ENCODE measurements at regions not wholly inside any gene's neighbourhood (a gene's known extent, or its start where the extent isn't known, plus 50 kb on each side); places are given as distances from the start of the nearest gene placed in this dataset.

DNA sequence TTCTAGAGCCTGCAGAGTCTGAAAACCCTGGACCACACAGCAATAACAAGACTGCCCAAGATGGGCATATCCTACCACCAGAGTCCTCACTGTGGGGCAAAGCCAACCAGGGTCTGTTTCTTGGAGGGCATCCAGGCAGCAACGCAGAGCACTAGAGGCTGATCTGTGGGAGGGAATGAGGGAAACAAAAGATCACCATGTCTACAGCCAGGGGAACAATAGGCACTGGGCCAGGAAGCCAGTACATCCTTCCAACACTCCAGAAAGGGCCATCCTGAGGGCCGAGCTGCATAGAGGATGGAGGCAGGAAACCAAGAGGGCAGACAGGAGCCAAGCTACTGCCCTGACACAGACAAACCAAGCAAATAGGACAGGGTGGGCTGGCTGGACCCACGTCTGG lies 416.1 kb upstream of the IRX4 start:
- dilution Hi-C loops (cut with MboI; ENCODE audit: extremely low pct_ligation_motif_present, low sequenced_read_pairs): no loop called here
- no peaks in the 10 kb centered on the region for H3K79me2 ChIP-seq (ENCODE audit: control insufficient read depth, insufficient read depth, low read length)
- peaks cover 15% of the 10 kb centered on the region for H3K9me3 ChIP-seq (replicated peaks; ENCODE audit: control insufficient read depth, insufficient read depth, low read length)
- FAIRE-seq: no peak
- H2AFZ ChIP-seq (ENCODE audit: low read depth, low read length): no peak overlapping the region
- H3K4me1 ChIP-seq (ENCODE audit: control insufficient read depth, extremely low read depth, insufficient read depth, low read length): no peaks in the 10 kb centered on the region
- H3K4me3 ChIP-seq (replicated peaks in 1 of 3; ENCODE audit: insufficient read depth in 1 of 3, low read depth in 1 of 3, low read length in 3 of 3): no peak overlapping the region
- CTCF ChIA-PET: no interaction called here
- intact Hi-C loops (cut with micrococcal nuclease): no loop called here
- no peak overlapping the region for H3K9ac ChIP-seq (replicated peaks; ENCODE audit: extremely low read depth, insufficient read depth, low read length)
- DNase-seq (ENCODE audit: low read depth, low spot score): no peak
- no peaks in the 10 kb centered on the region for H4K20me1 ChIP-seq (replicated peaks; ENCODE audit: control insufficient read depth, extremely low read depth, insufficient read depth, low read length)
- POLR2A ChIA-PET: no interaction called here
- no peaks in the 10 kb centered on the region for H3K27me3 ChIP-seq (ENCODE audit: control insufficient read depth in 2 of 2, insufficient read depth in 2 of 2, low read length in 2 of 2)
- H3K27ac ChIP-seq (ENCODE audit: insufficient read depth, low read depth, low read length): no peak overlapping the region
- H3K4me2 ChIP-seq (ENCODE audit: insufficient read depth, low read length): no peak overlapping the region
- no peaks in the 10 kb centered on the region for H3K9me1 ChIP-seq (replicated peaks; ENCODE audit: control insufficient read depth, extremely low read depth, insufficient read depth, low read length)
- BruUV-seq (replicated peaks): no TSS peak
- no peaks in the 10 kb centered on the region for H3K36me3 ChIP-seq (ENCODE audit: control insufficient read depth in 2 of 2, extremely low read depth in 1 of 2, insufficient read depth in 2 of 2, low read length in 2 of 2)
- TF ChIP-seq, protein P1, sequence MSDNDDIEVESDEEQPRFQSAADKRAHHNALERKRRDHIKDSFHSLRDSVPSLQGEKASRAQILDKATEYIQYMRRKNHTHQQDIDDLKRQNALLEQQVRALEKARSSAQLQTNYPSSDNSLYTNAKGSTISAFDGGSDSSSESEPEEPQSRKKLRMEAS (IDR thresholded peaks at IDR 0.05; ENCODE audit: insufficient read depth, insufficient read length): no peak
- TF ChIP-seq MYC (IDR thresholded peaks at IDR 0.05; ENCODE audit: low read depth, low read length): no peak
- no peak for TF ChIP-seq EZH2 (IDR thresholded peaks at IDR 0.05; ENCODE audit: borderline replicate concordance, low read depth, low read length, severe bottlenecking)
- no peak for TF ChIP-seq POLR2A (IDR thresholded peaks at IDR 0.05; ENCODE audit: low read depth, low read length)
- no peak for TF ChIP-seq POLR2AphosphoS5 (IDR thresholded peaks at IDR 0.05; ENCODE audit: insufficient read depth, low read depth, low read length)
- TF ChIP-seq, protein P2, sequence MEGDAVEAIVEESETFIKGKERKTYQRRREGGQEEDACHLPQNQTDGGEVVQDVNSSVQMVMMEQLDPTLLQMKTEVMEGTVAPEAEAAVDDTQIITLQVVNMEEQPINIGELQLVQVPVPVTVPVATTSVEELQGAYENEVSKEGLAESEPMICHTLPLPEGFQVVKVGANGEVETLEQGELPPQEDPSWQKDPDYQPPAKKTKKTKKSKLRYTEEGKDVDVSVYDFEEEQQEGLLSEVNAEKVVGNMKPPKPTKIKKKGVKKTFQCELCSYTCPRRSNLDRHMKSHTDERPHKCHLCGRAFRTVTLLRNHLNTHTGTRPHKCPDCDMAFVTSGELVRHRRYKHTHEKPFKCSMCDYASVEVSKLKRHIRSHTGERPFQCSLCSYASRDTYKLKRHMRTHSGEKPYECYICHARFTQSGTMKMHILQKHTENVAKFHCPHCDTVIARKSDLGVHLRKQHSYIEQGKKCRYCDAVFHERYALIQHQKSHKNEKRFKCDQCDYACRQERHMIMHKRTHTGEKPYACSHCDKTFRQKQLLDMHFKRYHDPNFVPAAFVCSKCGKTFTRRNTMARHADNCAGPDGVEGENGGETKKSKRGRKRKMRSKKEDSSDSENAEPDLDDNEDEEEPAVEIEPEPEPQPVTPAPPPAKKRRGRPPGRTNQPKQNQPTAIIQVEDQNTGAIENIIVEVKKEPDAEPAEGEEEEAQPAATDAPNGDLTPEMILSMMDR (IDR thresholded peaks at IDR 0.05; ENCODE audit: extremely low read depth in 1 of 2, insufficient read depth in 1 of 2, low read depth in 1 of 2, low read length in 2 of 2): no peak
- no peak for TF ChIP-seq GATA2 (IDR thresholded peaks at IDR 0.05; ENCODE audit: insufficient read depth, insufficient read length, low read depth, low read length)
- no peak for TF ChIP-seq FOS (IDR thresholded peaks at IDR 0.05; ENCODE audit: borderline replicate concordance, insufficient read depth, low read length)
- TF ChIP-seq JUN (IDR thresholded peaks at IDR 0.05; ENCODE audit: borderline replicate concordance, insufficient read depth, insufficient read length, low read depth): no peak

Measured in endothelial cell of umbilical vein (primary cell).